OCI-LY7 (cell line): ENCODE measurements at regions not wholly inside any gene's neighbourhood (a gene's known extent, or its start where the extent isn't known, plus 50 kb on each side); places are given as distances from the start of the nearest gene placed in this dataset.

Source experiments
- BruUV-seq: library from RNA; stranded (reverse); fragments of 400-500 nt; replicated peaks from 2 replicates; lab custom pipeline; 2021; lab: Mats Ljungman, UMichigan
- CTCF ChIA-PET: fragments of 300-600 bp; sonication (Branson Sonifier 250); formaldehyde crosslinking; loops from one replicate; lab custom pipeline; 2022; ENCODE audit warnings: antibody characterized with exemption; ENCODE audit not compliant: unreplicated experiment; lab: Charles Lee
- POLR2A ChIA-PET: fragments of 300-600 bp; sonication (Branson Sonifier 250); formaldehyde crosslinking; loops from one replicate; lab custom pipeline; 2022; ENCODE audit warnings: antibody characterized with exemption; lab: Charles Lee
- DNase-seq: peaks from one replicate; pipeline ENCODE4 v3.0.0-alpha.2; 2015; ENCODE audit warnings: low spot score
- H2AFZ ChIP-seq: fragments of 200-600 bp; sonication (generic), shearing (Covaris generic); 2 replicates; pipeline ENCODE4 v1.6.1; 2014; ENCODE audit warnings: mild to moderate bottlenecking, antibody characterized with exemption, low read length, moderate library complexity
- H3K27ac ChIP-seq: fragments of 200-600 bp; sonication (generic); 2 replicates; pipeline ENCODE4 v1.5.1; 2014; ENCODE audit warnings: mixed run types, low read depth, mild to moderate bottlenecking, moderate library complexity, low read length, inconsistent platforms; ENCODE audit not compliant: poor library complexity, severe bottlenecking
- H3K36me3 ChIP-seq: fragments of 200-600 bp; sonication (generic); 2 replicates; pipeline ENCODE4 v1.6.1; 2014; ENCODE audit warnings: mild to moderate bottlenecking, antibody characterized with exemption, low read length, moderate library complexity, mixed read lengths; ENCODE audit not compliant: insufficient read depth
- H3K4me1 ChIP-seq: fragments of 200-600 bp; sonication (generic); 2 replicates; pipeline ENCODE4 v1.5.1; 2014; ENCODE audit warnings: mild to moderate bottlenecking, low read length; ENCODE audit not compliant: insufficient read depth, poor library complexity, severe bottlenecking
- H3K4me2 ChIP-seq: fragments of 200-600 bp; sonication (generic); 2 replicates; pipeline ENCODE4 v1.6.1; 2014; ENCODE audit warnings: mild to moderate bottlenecking, low read length
- H3K4me3 ChIP-seq: fragments of 200-600 bp; sonication (generic); 2 replicates; pipeline ENCODE4 v1.5.1; 2014; ENCODE audit warnings: mild to moderate bottlenecking, low read depth, low read length; ENCODE audit not compliant: poor library complexity, severe bottlenecking
- H3K79me2 ChIP-seq: fragments of 200-600 bp; sonication (generic); 2 replicates; pipeline ENCODE4 v1.6.1; 2016; ENCODE audit warnings: low read depth, mild to moderate bottlenecking, low read length, moderate library complexity, mixed read lengths; ENCODE audit not compliant: insufficient read depth
- H3K9me2 ChIP-seq: fragments of 200-600 bp; sonication (generic); 2 replicates; pipeline ENCODE4 v1.6.1; 2016; ENCODE audit warnings: mild to moderate bottlenecking, low read length, mixed read lengths; ENCODE audit not compliant: insufficient read depth
- H3K9me3 ChIP-seq: fragments of 200-600 bp; sonication (generic); 2 replicates; pipeline ENCODE4 v1.6.1; 2014; ENCODE audit warnings: mild to moderate bottlenecking, mixed run types, low read length, mixed read lengths
- H4K20me1 ChIP-seq: fragments of 200-600 bp; sonication (generic); 2 replicates; pipeline ENCODE4 v1.6.1; 2014; ENCODE audit warnings: mild to moderate bottlenecking, antibody characterized with exemption, low read length, moderate library complexity, mixed read lengths; ENCODE audit not compliant: insufficient read depth
- EZH2phosphoT487 ChIP-seq: fragments of 200-600 bp; sonication (generic); IDR thresholded peaks from 2 replicates; pipeline ENCODE4 v1.6.1; 2018; ENCODE audit warnings: low read depth, borderline replicate concordance, mild to moderate bottlenecking, mixed run types, antibody characterized with exemption, low read length, moderate library complexity, mixed read lengths
- intact Hi-C: fragments of 100-400 bp; cut with micrococcal nuclease; formaldehyde crosslinking; loops from one replicate; pipeline ENCODE4 v1.10.0; 2022; ENCODE audit not compliant: unreplicated experiment
- TF ChIP-seq, protein P1 (sequence below): fragments of 200-600 bp; sonication (generic); conservative IDR thresholded peaks from 2 replicates; pipeline ENCODE4 v1.5.1; 2014; ENCODE audit warnings: mild to moderate bottlenecking, antibody characterized with exemption, low read length, moderate library complexity, mixed read lengths

DNA sequence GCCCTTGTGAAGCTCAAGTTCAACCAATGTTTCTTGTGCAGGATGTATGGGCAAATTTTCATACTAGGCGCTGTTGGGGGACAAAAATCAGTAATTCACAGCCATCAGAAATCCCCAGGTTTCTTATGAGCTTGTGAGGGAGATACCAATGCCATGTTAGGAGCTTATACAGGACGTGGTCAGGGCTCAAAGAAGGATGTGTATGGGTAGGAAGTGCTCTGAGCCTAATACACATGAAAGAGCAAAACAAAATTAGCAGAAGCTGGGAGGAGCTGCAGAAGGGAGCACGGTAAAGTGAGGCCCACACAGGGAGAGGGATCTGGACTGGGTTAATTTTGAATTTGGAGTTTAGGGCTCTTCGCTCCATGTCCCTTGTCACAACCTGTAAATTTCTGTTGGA, 114.6 kb upstream of the MAP3K1 start:
- Histone ChIP-seq H3K36me3 (no peaks in the 10 kb centered on the region), H3K9me3 (no peaks in the 10 kb centered on the region), H3K27ac (no peak overlapping the region), H3K9me2 (no peaks in the 10 kb centered on the region), H2AFZ (0 out of 2 replicates have a peak overlapping the region, but pooled peaks have one; percentile 33), H4K20me1 (no peaks in the 10 kb centered on the region), H3K4me1 (peaks cover 40% of the 10 kb centered on the region), H3K4me3 (no peak overlapping the region), H3K4me2 (no peak overlapping the region), H3K79me2 (no peaks in the 10 kb centered on the region)
- intact Hi-C loops, result no loop called here
- BruUV-seq, result no TSS peak
- DNase-seq, result peak; percentile 30
- ChIA-PET CTCF (interaction anchor here (0.8 kb wide), 1 partner anchor 31 kb away, joined by 3 read pairs; no protein-coding TSS in a partner anchor), POLR2A (interaction anchor here (0.9 to 3.6 kb wide), 4 partner anchors 14 to 34 kb away, joined by 3 to 30 read pairs (median 3); no protein-coding TSS in a partner anchor)
- TF ChIP-seq, protein P1, sequence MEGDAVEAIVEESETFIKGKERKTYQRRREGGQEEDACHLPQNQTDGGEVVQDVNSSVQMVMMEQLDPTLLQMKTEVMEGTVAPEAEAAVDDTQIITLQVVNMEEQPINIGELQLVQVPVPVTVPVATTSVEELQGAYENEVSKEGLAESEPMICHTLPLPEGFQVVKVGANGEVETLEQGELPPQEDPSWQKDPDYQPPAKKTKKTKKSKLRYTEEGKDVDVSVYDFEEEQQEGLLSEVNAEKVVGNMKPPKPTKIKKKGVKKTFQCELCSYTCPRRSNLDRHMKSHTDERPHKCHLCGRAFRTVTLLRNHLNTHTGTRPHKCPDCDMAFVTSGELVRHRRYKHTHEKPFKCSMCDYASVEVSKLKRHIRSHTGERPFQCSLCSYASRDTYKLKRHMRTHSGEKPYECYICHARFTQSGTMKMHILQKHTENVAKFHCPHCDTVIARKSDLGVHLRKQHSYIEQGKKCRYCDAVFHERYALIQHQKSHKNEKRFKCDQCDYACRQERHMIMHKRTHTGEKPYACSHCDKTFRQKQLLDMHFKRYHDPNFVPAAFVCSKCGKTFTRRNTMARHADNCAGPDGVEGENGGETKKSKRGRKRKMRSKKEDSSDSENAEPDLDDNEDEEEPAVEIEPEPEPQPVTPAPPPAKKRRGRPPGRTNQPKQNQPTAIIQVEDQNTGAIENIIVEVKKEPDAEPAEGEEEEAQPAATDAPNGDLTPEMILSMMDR, result no peak
- TF ChIP-seq EZH2phosphoT487, result no peak

DNA sequence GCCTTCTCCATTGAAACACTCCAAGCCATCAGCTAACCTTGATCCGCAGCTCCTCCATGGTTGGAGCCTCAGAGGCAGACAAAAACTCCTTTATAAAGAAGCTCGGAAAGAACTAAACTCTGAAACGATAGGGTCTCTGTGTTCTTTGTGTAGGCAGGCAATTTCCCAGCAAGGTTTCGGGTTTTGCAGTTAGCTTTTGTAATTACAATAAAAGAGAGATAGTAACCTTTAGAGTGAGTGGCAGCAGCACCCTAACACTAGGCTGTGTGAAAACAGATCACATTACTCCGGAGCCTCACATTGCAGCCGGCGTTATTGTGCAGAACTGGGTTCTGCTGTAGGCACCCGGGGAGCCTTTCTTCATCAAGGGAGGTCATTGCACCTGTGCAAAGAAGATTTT, 115.8 kb upstream of the MAP3K1 start:
- Histone ChIP-seq H3K4me1 (peaks cover 32% of the 10 kb centered on the region), H3K27ac (no peak overlapping the region), H3K4me2 (peak overlapping the region; percentile 34; the same call in 1 of the 2 replicates), H4K20me1 (no peaks in the 10 kb centered on the region), H3K4me3 (no peak overlapping the region), H3K79me2 (no peaks in the 10 kb centered on the region), H2AFZ (peak overlapping the region; percentile 82), H3K9me2 (no peaks in the 10 kb centered on the region), H3K9me3 (no peaks in the 10 kb centered on the region), H3K36me3 (no peaks in the 10 kb centered on the region)
- POLR2A ChIA-PET, result interaction anchor here (0.9 to 3.6 kb wide), 8 partner anchors 9 to 48 kb away, joined by 3 to 30 read pairs (median 4); no protein-coding TSS in a partner anchor
- no peak for DNase-seq
- TF ChIP-seq EZH2phosphoT487, result no peak
- TF ChIP-seq, protein P1, result no peak
- intact Hi-C loops, result no loop called here
- no TSS peak for BruUV-seq
- CTCF ChIA-PET, result interaction anchor here (0.8 to 1.7 kb wide), 2 partner anchors 30 to 37 kb away, joined by 3 to 4 read pairs; no protein-coding TSS in a partner anchor
